ENCODE measurements at regions not wholly inside any gene's neighbourhood (a gene's known extent, or its start where the extent isn't known, plus 50 kb on each side); places are given as distances from the start of the nearest gene placed in this dataset.

- no peaks in the 10 kb centered on the region for H3K27me3 ChIP-seq
- WGBS, 2 donors, result 92 to 98% methylated on average over 3 of the region's 3 CpGs
- TF ChIP-seq CTCF (IDR thresholded peaks at IDR 0.05) (no peak), EP300 (IDR thresholded peaks at IDR 0.05) (no peak), POLR2A (IDR thresholded peaks at IDR 0.05) (no peak)
- no peak for DNase-seq (ENCODE audit: low spot score in 2 of 2)
- H3K27ac ChIP-seq, result no peak overlapping the region
- H3K4me1 ChIP-seq, result no peaks in the 10 kb centered on the region
- H3K4me3 ChIP-seq, result no peak overlapping the region
- no peaks in the 10 kb centered on the region for H3K36me3 ChIP-seq
- no peaks in the 10 kb centered on the region for H3K9me3 ChIP-seq
Measured at GRCh38 chr4:59838236-59838635, 1361.9 kb upstream of the ADGRL3 start.

GRCh38 chr4:59841698-59842097 is 1358.4 kb upstream of the ADGRL3 start:
- no peaks in the 10 kb centered on the region for H3K27me3 ChIP-seq
- no peak overlapping the region for H3K4me3 ChIP-seq
- H3K27ac ChIP-seq, result no peak overlapping the region
- 84 to 95% methylated on average over 1 of the region's 1 CpG for WGBS, 2 donors
- DNase-seq (ENCODE audit: low spot score in 2 of 2), result no peak
- TF ChIP-seq CTCF (IDR thresholded peaks at IDR 0.05) (no peak), EP300 (IDR thresholded peaks at IDR 0.05) (no peak), POLR2A (IDR thresholded peaks at IDR 0.05) (no peak)
- no peaks in the 10 kb centered on the region for H3K4me1 ChIP-seq
- no peaks in the 10 kb centered on the region for H3K36me3 ChIP-seq
- no peaks in the 10 kb centered on the region for H3K9me3 ChIP-seq

GRCh38 chr4:59848457-59848856 is 1351.7 kb upstream of the ADGRL3 start:
- H3K4me3 ChIP-seq, result no peak overlapping the region
- H3K4me1 ChIP-seq, result no peaks in the 10 kb centered on the region
- WGBS, 2 donors, result 75 to 78% methylated on average over 2 of the region's 2 CpGs
- H3K9me3 ChIP-seq, result no peaks in the 10 kb centered on the region
- H3K36me3 ChIP-seq, result no peaks in the 10 kb centered on the region
- H3K27me3 ChIP-seq, result no peaks in the 10 kb centered on the region
- DNase-seq (ENCODE audit: low spot score in 2 of 2), result no peak
- TF ChIP-seq CTCF (IDR thresholded peaks at IDR 0.05) (no peak), POLR2A (IDR thresholded peaks at IDR 0.05) (no peak), EP300 (IDR thresholded peaks at IDR 0.05) (no peak)
- H3K27ac ChIP-seq, result no peak overlapping the region

GRCh38 chr4:59855630-59856352 is 1344.3 kb upstream of the ADGRL3 start:
- Histone ChIP-seq H3K4me3 (no peak overlapping the region), H3K27ac (no peak overlapping the region), H3K27me3 (no peaks in the 10 kb centered on the region), H3K4me1 (no peaks in the 10 kb centered on the region), H3K36me3 (no peaks in the 10 kb centered on the region), H3K9me3 (no peaks in the 10 kb centered on the region)
- TF ChIP-seq EP300 (IDR thresholded peaks at IDR 0.05) (no peak), POLR2A (IDR thresholded peaks at IDR 0.05) (no peak), CTCF (IDR thresholded peaks at IDR 0.05) (no peak)
- no peak for DNase-seq (ENCODE audit: low spot score in 2 of 2)
- 88 to 90% methylated on average over 16 to 18 of the region's 18 CpGs for WGBS, 2 donors

- H3K9me3 ChIP-seq, result no peaks in the 10 kb centered on the region
- H3K4me3 ChIP-seq, result no peak overlapping the region
- no peaks in the 10 kb centered on the region for H3K4me1 ChIP-seq
- 85 to 86% methylated on average over 3 of the region's 3 CpGs for WGBS, 2 donors
- no peaks in the 10 kb centered on the region for H3K27me3 ChIP-seq
- no peak overlapping the region for H3K27ac ChIP-seq
- H3K36me3 ChIP-seq, result no peaks in the 10 kb centered on the region
- no peak for DNase-seq (ENCODE audit: low spot score in 2 of 2)
- TF ChIP-seq POLR2A (IDR thresholded peaks at IDR 0.05) (no peak), EP300 (IDR thresholded peaks at IDR 0.05) (no peak), CTCF (IDR thresholded peaks at IDR 0.05) (no peak)
Measured at GRCh38 chr4:59869056-59869455, 1331.1 kb upstream of the ADGRL3 start.

All from tibial nerve (tissue), 4 donors.